Astrocyte (in vitro differentiated cells and primary cell): ENCODE measurements at regions not wholly inside any gene's neighbourhood (a gene's known extent, or its start where the extent isn't known, plus 50 kb on each side); places are given as distances from the start of the nearest gene placed in this dataset.

Source experiments
- CTCF ChIP-seq: IDR thresholded peaks from 2 replicates; pipeline ENCODE4 v1.5.1; 2011; ENCODE audit warnings: low read depth, mild to moderate bottlenecking, inconsistent platforms, low read length, moderate library complexity; ENCODE audit not compliant: insufficient read depth
- EZH2 ChIP-seq: IDR thresholded peaks from 2 replicates; pipeline ENCODE4 v1.6.1; 2012; ENCODE audit warnings: mild to moderate bottlenecking, low read length, inconsistent platforms; ENCODE audit not compliant: insufficient read depth

GRCh38 chr12:3376779-3377455, 114.1 kb upstream of the PRMT8 start:
- TF ChIP-seq CTCF, result no peak
- TF ChIP-seq EZH2, result no peak
